OCI-LY3 (cell line): ENCODE measurements at regions not wholly inside any gene's neighbourhood (a gene's known extent, or its start where the extent isn't known, plus 50 kb on each side); places are given as distances from the start of the nearest gene placed in this dataset.

Experiments
- EZH2phosphoT487 ChIP-seq: fragments of 200-600 bp; shearing (Covaris generic); IDR thresholded peaks from 2 replicates; pipeline ENCODE4 v1.6.1; 2018; ENCODE audit warnings: antibody characterized with exemption, mixed run types, low read depth
- TF ChIP-seq, protein P1 (sequence below): fragments of 200-600, 300-600 bp; sonication (generic); IDR thresholded peaks from 2 replicates; pipeline ENCODE4 v1.5.1; 2014; ENCODE audit warnings: antibody characterized with exemption, low read length, low read depth

DNA sequence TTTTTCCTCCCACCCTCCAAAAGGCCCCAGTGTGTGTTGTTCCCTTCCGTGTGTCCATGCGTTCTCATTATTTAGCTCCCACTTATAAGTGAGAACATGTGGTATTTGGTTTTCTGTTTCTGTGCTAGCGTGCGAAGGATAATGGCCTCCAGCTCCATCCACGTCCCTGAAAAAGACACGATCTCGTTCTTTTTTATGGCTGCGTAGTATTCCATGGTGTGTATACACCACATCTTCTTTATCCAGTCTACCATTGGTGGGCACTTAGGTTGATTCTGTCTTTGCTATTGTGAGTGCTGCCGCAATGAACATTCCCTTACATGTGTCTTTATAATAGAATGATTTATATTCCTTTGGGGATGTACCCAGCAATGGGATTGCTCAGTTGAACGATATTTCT is 177.8 kb downstream of the ETS2 start:
- TF ChIP-seq, protein P1, sequence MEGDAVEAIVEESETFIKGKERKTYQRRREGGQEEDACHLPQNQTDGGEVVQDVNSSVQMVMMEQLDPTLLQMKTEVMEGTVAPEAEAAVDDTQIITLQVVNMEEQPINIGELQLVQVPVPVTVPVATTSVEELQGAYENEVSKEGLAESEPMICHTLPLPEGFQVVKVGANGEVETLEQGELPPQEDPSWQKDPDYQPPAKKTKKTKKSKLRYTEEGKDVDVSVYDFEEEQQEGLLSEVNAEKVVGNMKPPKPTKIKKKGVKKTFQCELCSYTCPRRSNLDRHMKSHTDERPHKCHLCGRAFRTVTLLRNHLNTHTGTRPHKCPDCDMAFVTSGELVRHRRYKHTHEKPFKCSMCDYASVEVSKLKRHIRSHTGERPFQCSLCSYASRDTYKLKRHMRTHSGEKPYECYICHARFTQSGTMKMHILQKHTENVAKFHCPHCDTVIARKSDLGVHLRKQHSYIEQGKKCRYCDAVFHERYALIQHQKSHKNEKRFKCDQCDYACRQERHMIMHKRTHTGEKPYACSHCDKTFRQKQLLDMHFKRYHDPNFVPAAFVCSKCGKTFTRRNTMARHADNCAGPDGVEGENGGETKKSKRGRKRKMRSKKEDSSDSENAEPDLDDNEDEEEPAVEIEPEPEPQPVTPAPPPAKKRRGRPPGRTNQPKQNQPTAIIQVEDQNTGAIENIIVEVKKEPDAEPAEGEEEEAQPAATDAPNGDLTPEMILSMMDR: no peak
- no peak for TF ChIP-seq EZH2phosphoT487
